ENCODE measurements at regions not wholly inside any gene's neighbourhood (a gene's known extent, or its start where the extent isn't known, plus 50 kb on each side); places are given as distances from the start of the nearest gene placed in this dataset.

DNA sequence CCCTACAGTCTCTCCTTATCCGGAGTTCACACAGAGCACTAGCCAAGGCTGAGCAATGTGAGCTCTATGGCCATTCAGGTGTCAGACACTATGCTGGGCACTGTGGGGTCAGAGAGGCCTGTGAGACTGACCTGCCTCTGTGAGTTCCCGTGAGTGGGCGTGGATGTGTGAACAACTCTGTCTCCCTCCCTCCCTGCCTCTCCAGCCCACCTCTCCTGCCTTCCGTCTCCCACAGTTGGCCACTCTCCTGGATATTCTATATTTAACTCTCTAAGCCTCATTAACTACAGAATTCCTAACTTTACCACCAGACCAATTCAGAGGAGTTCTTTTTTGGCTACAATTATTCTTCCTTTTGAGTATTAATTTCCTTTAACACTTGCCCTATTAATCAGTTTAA is 191.6 kb upstream of the NCAM1 start:
- TF ChIP-seq, protein P1, sequence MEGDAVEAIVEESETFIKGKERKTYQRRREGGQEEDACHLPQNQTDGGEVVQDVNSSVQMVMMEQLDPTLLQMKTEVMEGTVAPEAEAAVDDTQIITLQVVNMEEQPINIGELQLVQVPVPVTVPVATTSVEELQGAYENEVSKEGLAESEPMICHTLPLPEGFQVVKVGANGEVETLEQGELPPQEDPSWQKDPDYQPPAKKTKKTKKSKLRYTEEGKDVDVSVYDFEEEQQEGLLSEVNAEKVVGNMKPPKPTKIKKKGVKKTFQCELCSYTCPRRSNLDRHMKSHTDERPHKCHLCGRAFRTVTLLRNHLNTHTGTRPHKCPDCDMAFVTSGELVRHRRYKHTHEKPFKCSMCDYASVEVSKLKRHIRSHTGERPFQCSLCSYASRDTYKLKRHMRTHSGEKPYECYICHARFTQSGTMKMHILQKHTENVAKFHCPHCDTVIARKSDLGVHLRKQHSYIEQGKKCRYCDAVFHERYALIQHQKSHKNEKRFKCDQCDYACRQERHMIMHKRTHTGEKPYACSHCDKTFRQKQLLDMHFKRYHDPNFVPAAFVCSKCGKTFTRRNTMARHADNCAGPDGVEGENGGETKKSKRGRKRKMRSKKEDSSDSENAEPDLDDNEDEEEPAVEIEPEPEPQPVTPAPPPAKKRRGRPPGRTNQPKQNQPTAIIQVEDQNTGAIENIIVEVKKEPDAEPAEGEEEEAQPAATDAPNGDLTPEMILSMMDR (conservative IDR thresholded peaks at IDR 0.05; ENCODE audit: low read depth, low read length) = no peak
- TF ChIP-seq RCOR1 (IDR thresholded peaks at IDR 0.05; ENCODE audit: insufficient replicate concordance, low read length) = no peak
- no peak for TF ChIP-seq POLR2A (IDR thresholded peaks at IDR 0.05; ENCODE audit: low read depth, low read length)
- TF ChIP-seq, protein P2, sequence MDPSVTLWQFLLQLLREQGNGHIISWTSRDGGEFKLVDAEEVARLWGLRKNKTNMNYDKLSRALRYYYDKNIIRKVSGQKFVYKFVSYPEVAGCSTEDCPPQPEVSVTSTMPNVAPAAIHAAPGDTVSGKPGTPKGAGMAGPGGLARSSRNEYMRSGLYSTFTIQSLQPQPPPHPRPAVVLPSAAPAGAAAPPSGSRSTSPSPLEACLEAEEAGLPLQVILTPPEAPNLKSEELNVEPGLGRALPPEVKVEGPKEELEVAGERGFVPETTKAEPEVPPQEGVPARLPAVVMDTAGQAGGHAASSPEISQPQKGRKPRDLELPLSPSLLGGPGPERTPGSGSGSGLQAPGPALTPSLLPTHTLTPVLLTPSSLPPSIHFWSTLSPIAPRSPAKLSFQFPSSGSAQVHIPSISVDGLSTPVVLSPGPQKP (IDR thresholded peaks at IDR 0.05; ENCODE audit: borderline replicate concordance, low read depth, low read length) = no peak
- TF ChIP-seq, protein P3, sequence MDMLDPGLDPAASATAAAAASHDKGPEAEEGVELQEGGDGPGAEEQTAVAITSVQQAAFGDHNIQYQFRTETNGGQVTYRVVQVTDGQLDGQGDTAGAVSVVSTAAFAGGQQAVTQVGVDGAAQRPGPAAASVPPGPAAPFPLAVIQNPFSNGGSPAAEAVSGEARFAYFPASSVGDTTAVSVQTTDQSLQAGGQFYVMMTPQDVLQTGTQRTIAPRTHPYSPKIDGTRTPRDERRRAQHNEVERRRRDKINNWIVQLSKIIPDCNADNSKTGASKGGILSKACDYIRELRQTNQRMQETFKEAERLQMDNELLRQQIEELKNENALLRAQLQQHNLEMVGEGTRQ (IDR thresholded peaks at IDR 0.05; ENCODE audit: low read depth, low read length) = no peak
- no peak for TF ChIP-seq CHD1 (IDR thresholded peaks at IDR 0.05; ENCODE audit: low read depth, low read length)
- TF ChIP-seq MAFK (IDR thresholded peaks at IDR 0.05; ENCODE audit: low read depth, low read length) = no peak
- no peak for TF ChIP-seq SMC3 (IDR thresholded peaks at IDR 0.05; ENCODE audit: low read depth, low read length)
- TF ChIP-seq MXI1 (IDR thresholded peaks at IDR 0.05; ENCODE audit: borderline replicate concordance, low read depth, low read length) = no peak
- no peak for TF ChIP-seq BHLHE40 (IDR thresholded peaks at IDR 0.05; ENCODE audit: low read depth, low read length)
- TF ChIP-seq NFE2L2 (IDR thresholded peaks at IDR 0.05; ENCODE audit: low read depth, low read length) = no peak
